ENCODE measurements at regions not wholly inside any gene's neighbourhood (a gene's known extent, or its start where the extent isn't known, plus 50 kb on each side); places are given as distances from the start of the nearest gene placed in this dataset.

GRCh38 chr2:4962419-4962818 is 729.8 kb upstream of the SOX11 start:
- no peak for TF ChIP-seq CTCF (IDR thresholded peaks at IDR 0.05; ENCODE audit: insufficient read depth in 1 of 2, low read depth in 1 of 2, low read length in 1 of 2, severe bottlenecking in 1 of 2, unreplicated experiment in 1 of 2)
- H3K4me1 Mint-ChIP-seq (ENCODE audit: low read depth, unreplicated experiment), result no peaks in the 10 kb centered on the region
- no peaks in the 10 kb centered on the region for H3K36me3 Mint-ChIP-seq (ENCODE audit: insufficient read depth, unreplicated experiment)
- no TSS peak for BruUV-seq (replicated peaks)
- POLR2A ChIA-PET, result no interaction called here
- no peaks in the 10 kb centered on the region for H3K27me3 Mint-ChIP-seq (ENCODE audit: insufficient read depth, unreplicated experiment)
- H3K4me3 Mint-ChIP-seq (ENCODE audit: unreplicated experiment), result no peak overlapping the region
- H3K9me3 ChIP-seq, result 0 out of 2 replicates have a peak, but pooled peaks cover 6% of the 10 kb centered on the region
- H3K4me1 ChIP-seq, result no peaks in the 10 kb centered on the region
- no peak overlapping the region for H3K4me3 ChIP-seq (ENCODE audit: low read depth, low read length)
- CTCF ChIA-PET, result no interaction called here
- no peaks in the 10 kb centered on the region for H3K27me3 ChIP-seq (replicated peaks; ENCODE audit: control insufficient read depth, insufficient read depth, low read length)
- no peak for DNase-seq
- intact Hi-C loops (cut with micrococcal nuclease; ENCODE audit: unreplicated experiment), result no loop called here
- H3K36me3 ChIP-seq (ENCODE audit: control insufficient read depth, insufficient read depth, low read length), result no peaks in the 10 kb centered on the region
- no peak overlapping the region for H3K27ac Mint-ChIP-seq (ENCODE audit: unreplicated experiment)
- peaks cover 10% of the 10 kb centered on the region for H3K9me3 Mint-ChIP-seq (ENCODE audit: unreplicated experiment)

- ChIA-PET POLR2A (no interaction called here), CTCF (no interaction called here)
- TF ChIP-seq CTCF (IDR thresholded peaks at IDR 0.05; ENCODE audit: insufficient read depth in 1 of 2, low read depth in 1 of 2, low read length in 1 of 2, severe bottlenecking in 1 of 2, unreplicated experiment in 1 of 2), result no peak
- BruUV-seq (replicated peaks), result no TSS peak
- H3K4me1 Mint-ChIP-seq (ENCODE audit: low read depth, unreplicated experiment), result no peaks in the 10 kb centered on the region
- 0 out of 2 replicates have a peak, but pooled peaks cover 6% of the 10 kb centered on the region for H3K9me3 ChIP-seq
- peaks cover 10% of the 10 kb centered on the region for H3K9me3 Mint-ChIP-seq (ENCODE audit: unreplicated experiment)
- intact Hi-C loops (cut with micrococcal nuclease; ENCODE audit: unreplicated experiment), result no loop called here
- DNase-seq, result no peak
- no peak overlapping the region for H3K27ac Mint-ChIP-seq (ENCODE audit: unreplicated experiment)
- no peaks in the 10 kb centered on the region for H3K4me1 ChIP-seq
- H3K36me3 Mint-ChIP-seq (ENCODE audit: insufficient read depth, unreplicated experiment), result no peaks in the 10 kb centered on the region
- no peaks in the 10 kb centered on the region for H3K27me3 Mint-ChIP-seq (ENCODE audit: insufficient read depth, unreplicated experiment)
- no peaks in the 10 kb centered on the region for H3K36me3 ChIP-seq (ENCODE audit: control insufficient read depth, insufficient read depth, low read length)
- no peaks in the 10 kb centered on the region for H3K27me3 ChIP-seq (replicated peaks; ENCODE audit: control insufficient read depth, insufficient read depth, low read length)
- no peak overlapping the region for H3K4me3 ChIP-seq (ENCODE audit: low read depth, low read length)
- H3K4me3 Mint-ChIP-seq (ENCODE audit: unreplicated experiment), result no peak overlapping the region
Observed at GRCh38 chr2:4963106-4963505, 729.1 kb upstream of the SOX11 start.

- peaks cover 10% of the 10 kb centered on the region for H3K9me3 Mint-ChIP-seq (ENCODE audit: unreplicated experiment)
- intact Hi-C loops (cut with micrococcal nuclease; ENCODE audit: unreplicated experiment), result no loop called here
- no peaks in the 10 kb centered on the region for H3K27me3 Mint-ChIP-seq (ENCODE audit: insufficient read depth, unreplicated experiment)
- no peaks in the 10 kb centered on the region for H3K4me1 Mint-ChIP-seq (ENCODE audit: low read depth, unreplicated experiment)
- Histone ChIP-seq H3K36me3 (ENCODE audit: control insufficient read depth, insufficient read depth, low read length) (no peaks in the 10 kb centered on the region), H3K27me3 (replicated peaks; ENCODE audit: control insufficient read depth, insufficient read depth, low read length) (no peaks in the 10 kb centered on the region), H3K9me3 (0 out of 2 replicates have a peak, but pooled peaks cover 6% of the 10 kb centered on the region), H3K4me1 (no peaks in the 10 kb centered on the region), H3K4me3 (ENCODE audit: low read depth, low read length) (no peak overlapping the region)
- POLR2A ChIA-PET, result no interaction called here
- DNase-seq, result no peak
- no peak for TF ChIP-seq CTCF (IDR thresholded peaks at IDR 0.05; ENCODE audit: insufficient read depth in 1 of 2, low read depth in 1 of 2, low read length in 1 of 2, severe bottlenecking in 1 of 2, unreplicated experiment in 1 of 2)
- CTCF ChIA-PET, result no interaction called here
- no peak overlapping the region for H3K27ac Mint-ChIP-seq (ENCODE audit: unreplicated experiment)
- no peaks in the 10 kb centered on the region for H3K36me3 Mint-ChIP-seq (ENCODE audit: insufficient read depth, unreplicated experiment)
- H3K4me3 Mint-ChIP-seq (ENCODE audit: unreplicated experiment), result no peak overlapping the region
- no TSS peak for BruUV-seq (replicated peaks)
Observed at GRCh38 chr2:4964001-4964540, 728.1 kb upstream of the SOX11 start.

Measured in Caco-2 (cell line).